ENCODE measurements at regions not wholly inside any gene's neighbourhood (a gene's known extent, or its start where the extent isn't known, plus 50 kb on each side); places are given as distances from the start of the nearest gene placed in this dataset.
A peak's percentile ranks its signal among the peaks of the same experiment; 100 is the strongest.
"Not testable (repeated sequence)": the region's sequence is repeated elsewhere in the genome, so short reads cannot be mapped to it uniquely, and the experiment has no call there.

DNA sequence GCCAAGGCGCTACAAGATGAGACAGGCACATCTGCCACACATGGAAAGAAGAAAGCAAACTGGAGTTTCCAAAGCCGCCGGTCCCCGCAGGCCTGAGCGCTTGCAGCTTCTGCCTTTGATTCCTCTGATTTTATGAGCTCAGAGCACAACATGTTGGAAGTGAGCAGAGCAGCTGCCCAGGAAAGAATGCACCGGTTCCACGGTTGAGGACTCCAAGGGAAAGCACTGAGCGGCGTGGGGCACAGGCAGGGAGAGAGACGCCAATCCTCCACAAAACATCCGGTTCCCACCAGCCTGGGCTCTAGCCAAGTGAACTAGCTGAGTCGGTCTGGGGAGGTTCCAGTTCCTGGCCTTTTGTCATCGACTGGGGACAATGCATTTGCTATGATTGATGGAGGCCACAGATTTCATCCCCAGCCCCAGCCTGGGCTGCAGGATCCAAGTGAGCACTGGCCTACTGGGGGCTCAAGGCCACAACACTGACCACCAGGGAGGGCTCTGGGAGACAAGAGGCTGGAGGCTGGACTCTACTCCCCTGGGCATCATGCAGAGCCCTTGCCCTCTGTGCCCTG is 253.1 kb upstream of the IRF2BP2 start:
- DNase-seq (ENCODE audit: low read depth) = no peak

DNA sequence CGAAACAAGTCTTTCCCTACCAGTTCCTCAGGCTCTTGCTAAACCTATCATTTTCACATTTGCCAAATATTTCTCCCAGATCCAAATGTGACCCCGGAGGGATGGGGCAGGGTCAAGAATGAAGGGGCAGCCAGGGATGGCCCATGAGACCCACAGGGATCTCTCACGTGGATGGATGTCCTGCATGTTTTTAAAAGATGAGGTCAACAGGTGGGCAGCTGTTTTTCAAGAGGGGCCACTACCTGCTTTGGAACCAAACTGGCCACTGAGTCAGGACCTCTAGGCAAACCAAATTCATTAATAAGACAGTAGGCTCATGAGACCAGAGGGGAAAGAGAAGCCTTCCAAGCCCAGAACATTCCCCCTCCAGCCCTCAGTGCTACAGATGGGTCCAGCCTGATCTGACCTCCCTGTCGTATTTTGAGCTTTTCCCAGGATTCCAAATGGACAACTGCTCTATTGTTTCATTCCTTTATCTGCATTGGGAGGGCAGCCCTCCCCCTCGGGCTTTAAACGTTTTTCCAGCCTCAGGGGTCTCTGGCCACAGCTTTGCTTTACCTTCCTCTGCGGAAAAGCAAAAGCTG is 252.5 kb upstream of the IRF2BP2 start:
- DNase-seq (ENCODE audit: low read depth) = no peak

DNA sequence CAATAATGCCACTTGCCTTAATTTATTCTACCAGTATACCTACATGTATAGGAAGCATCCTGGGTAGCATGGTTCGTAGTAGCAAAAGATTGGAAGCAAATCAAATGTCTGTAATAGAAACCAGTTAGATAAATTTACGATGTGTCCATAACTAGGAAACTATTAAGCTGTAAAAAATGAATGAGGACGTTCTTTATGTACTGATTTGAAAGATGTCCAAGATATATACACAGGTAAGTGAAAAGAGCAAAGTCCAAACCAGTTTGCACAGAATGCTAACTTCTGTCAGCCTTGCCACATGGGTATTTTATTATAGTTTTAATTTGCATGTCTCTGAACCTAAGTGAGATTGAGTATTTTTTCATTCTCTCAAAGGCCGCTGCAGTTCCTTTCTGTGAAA is 251.8 kb upstream of the IRF2BP2 start:
- no peak for DNase-seq (ENCODE audit: low read depth)

DNA sequence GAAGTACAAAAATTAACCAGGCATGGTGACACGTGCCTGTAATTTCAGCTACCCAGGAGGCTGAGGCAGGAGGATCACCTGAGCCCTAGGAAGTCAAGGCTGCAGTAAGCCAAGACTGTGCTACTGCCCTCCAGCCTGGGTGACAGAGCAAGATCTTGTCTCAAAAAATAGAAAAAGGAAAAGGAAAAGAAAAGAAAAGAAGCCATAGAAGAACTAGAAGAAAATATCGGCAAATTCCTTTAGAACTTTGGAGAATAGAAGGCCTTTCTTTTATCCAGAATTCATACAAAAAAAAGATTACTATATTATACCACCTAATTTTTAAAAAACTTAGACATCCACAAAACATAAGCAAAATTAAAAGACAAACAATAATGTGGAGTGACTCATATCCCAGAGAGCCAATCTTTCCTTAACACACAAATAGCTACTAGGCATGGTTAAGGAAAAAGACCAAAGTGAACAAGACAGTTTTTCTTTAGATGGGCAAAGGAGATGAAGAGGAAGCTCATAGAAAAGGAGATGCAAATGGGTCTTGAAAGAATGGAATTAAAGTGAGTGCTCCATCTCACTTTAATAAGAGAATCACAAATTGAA is 251.1 kb upstream of the IRF2BP2 start:
- DNase-seq (ENCODE audit: low read depth) = no peak

DNA sequence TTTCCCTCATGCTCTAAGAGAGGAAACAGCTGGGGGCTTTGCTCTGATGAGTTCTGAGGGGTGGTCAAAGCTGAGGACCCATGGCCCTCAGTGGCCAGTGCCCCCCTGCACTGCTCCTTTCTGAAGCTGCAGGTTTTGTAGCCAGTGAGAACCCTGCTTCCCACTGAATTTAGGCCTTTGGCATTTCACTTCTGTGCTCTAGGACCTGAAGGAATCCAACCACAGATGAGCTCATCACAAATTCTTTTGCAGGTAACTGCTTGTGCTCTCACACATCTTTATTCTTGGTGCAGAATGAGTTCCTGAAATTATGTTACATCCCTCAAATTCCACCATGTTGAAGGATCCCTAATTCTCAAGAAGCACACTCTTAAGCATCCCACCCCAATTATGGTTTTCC is 248.7 kb upstream of the IRF2BP2 start:
- DNase-seq (ENCODE audit: low read depth) = no peak

DNA sequence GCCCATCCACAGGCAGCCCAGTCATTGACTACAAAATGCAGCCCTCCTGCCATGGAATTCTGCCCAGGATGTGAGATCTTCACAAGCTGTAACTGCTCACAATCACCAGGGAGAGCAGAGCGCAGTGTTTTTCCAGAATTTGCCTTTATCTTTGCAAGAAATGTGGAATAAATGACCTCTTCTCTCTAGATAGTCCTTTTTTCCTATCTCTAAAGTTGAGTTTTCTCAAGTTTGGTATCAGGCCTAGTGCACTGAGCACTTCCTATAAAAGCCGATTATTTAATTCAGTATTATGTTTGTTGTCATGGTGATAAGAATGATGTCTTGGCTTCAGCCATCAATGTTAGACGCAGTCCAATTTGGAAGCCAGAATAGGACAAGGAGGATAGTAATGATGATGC is 246.9 kb upstream of the IRF2BP2 start:
- no peak for DNase-seq (ENCODE audit: low read depth)

DNA sequence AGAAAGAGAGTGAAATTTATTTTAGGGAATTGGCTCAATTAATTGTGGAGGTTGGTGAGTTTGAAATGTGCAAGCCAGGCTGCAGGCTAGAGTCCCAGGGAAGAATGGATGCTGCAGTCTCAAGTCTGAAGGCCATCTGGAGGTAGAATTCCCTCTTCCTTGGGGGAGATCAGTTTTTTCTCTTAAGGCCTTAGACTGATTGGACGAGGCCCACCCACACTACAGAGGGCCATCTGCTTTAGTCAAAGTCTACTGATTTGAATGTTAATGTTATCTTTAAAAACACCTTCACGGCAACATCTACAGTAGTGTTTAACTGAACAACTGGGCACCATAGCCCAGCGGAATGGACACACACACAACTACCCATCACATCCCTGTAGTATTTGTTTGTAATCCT is 245.9 kb upstream of the IRF2BP2 start:
- no peak for DNase-seq (ENCODE audit: low read depth)

DNA sequence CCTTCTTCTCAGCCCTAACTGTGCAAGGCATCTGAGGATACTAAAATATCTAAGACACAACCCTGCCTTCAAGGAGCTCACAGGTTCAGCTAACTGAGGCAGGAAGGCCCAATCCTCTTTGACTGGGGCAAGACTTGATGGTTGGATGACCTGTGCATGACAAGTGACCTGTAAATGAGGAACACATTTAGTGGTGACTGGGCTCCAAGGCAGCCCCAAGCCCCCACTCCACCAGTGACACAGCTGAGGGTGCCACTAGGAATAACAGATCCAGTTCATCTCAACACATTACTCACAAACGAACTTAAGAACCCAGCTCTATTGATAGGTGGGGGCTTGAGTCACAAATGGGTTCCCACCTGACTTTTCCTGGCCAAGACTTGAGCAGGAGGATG is 244.7 kb upstream of the IRF2BP2 start:
- no peak for DNase-seq (ENCODE audit: low read depth)

DNA sequence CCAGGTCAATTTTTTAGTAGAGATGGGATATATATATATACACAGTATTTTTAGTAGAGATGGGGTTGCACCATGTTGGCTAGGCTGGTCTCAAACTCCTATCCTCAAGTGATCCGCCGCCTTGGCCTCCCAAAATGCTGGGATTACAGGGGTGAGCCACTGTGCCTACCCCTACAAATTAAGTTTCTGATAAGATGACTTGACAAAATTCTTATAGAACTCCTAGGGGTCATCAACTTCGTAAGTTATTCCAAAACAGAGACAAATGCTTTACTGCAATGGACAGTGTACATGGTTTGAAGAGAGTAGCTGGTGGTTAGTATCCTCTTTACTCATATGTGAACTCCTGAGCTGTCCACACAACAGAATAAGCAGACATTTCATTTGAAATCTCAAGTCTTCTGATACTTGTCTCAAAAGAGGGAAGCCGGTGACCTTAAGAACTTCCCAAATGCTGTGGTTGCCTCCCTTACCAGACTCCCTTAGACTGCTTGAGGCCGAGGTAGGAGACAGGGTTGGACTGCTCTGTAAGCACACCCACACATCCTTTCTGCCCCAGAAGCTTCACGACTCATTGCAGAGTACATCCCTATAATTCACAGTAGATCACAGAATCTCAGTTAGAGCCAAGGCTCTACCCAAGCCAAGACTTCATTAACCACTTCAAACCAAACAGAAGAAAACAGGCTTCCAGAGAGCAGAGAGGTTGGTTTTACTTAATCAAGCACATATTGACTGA is 244.1 kb upstream of the IRF2BP2 start:
- DNase-seq (ENCODE audit: low read depth) = no peak

DNA sequence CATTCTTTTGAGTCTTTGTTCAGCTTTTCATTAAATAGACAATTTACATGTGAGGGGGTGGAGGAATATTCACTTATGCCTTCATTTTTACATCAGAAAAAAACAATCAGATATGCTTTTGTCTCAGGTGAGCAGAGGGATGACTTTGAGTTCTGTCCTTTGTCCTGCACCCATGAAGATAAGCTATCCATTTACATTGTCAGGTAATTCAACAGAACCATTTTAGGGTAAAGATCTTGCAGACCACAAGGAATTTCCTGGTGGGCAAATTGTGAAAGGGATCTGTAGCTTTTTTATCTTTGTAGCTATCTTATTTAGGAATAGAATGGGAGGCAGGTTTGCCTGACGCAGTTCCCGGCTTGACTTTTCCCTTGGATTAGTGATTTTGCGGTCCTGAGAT is 242.7 kb upstream of the IRF2BP2 start:
- no peak for DNase-seq (ENCODE audit: low read depth)

DNA sequence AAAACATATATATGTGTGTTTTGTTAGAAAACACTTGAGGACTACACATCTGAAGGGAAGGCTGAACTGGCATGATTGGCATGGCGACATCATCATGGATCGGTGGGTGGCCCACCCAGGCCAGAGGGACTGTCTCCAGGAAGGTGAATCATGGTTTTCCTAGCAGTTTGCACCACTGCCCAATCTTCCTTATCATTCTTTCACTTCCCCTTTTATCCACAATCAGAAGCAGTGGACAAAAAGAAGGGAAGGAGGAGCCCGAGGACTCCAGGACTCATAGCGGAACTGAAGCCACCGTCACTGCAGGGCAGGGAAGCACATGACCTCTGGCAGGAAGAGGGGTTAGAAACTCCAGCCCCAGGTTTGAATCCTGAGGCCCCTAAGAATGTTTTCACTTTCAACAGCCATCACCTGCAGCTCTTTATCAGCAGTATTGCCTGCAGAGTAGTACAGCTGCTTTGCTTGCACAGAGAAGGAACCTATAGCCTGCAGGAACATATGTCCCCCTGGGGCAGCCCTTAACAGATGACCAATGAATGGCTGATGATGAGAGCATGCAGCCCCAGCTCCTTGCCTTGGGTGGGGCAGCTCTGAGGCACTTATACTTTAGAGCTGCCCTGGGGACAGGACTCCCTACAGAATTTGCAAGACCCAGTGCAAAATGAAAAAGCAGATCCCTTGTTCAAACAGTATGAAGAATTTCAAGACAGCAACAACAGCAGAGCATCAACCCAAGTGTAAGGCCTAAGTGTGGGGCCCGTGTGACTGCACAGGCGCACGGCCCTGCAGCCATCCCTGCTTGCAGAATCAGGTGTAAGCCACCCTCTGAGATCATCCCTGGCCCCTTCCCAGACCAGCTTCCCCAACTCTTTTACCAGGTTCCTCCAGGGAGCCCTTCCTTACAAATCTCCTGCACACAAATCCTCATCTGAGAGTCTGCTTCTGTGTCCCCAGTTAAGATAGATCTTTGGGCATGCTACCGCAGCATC is 241.8 kb upstream of the IRF2BP2 start:
- DNase-seq (ENCODE audit: low read depth) = no peak

DNA sequence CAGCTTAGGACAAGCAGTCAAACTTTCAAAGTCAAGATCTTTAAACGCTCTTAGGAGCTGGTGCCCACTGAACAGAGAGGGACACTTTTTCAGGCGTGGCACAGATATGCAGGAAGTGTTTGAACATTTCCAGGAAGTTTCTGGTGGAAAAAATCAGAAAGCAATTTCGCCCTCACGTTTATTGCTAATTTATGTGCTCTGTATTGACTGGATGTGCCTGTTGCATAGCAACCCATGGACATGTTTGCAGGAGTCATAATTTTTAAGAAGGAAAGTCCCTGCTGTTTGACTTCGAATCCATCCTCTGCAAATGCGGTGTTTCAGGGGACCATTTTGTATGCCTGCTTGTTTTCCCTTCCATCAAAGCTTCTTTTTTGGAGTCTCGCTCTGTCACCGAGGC is 239.9 kb upstream of the IRF2BP2 start:
- no peak for DNase-seq (ENCODE audit: low read depth)

DNA sequence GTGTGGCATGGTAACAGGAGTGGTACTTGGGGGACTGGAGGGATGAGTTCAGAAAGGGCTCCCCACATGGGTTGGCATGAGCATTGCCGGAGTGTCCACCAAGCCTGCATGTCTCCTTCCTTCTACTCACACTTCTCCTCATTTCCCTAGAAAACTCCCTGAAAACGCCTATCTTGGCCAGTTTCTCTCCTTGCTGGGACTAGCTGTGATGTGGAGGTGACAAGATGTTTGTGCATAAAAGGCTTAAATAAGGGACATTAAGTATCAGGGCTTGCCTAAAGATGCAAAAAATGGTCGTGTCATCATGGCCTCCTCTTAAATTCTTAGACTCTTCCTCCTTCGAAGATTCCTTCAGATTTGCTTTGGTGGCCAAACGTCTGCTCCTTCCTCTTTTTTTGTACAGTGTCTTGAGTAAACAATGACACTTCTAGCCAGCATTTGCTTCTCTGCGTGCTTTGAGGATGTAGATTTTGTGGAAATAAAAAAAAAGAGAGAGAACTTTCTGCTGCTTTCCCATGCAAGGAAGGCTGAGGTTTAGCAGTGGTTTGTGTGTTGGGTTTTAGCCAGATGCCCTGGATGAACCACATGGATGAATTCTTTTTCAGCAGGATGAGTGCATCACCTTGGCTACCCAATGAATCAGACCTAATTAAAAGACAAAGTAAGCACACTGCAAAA is 239.1 kb upstream of the IRF2BP2 start:
- no peak for DNase-seq (ENCODE audit: low read depth)

DNA sequence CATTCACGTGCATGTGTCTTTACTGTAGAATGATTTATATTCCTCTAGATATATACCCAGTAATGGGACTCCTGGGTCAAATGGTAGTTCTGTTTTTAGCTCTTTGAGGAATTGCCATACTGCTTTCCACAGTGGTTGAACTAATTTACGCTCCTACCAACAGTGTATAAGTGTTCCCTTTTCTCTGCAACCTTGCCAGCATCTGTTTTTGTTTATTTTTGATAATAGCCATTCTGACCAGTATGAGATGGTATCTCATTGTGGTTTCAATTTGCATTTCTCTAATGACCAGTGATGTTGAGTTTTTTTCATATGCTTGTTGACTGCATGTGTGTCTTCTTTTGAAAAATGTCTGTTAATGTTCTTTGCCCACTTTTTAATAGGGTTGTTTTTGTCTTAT is 236.8 kb upstream of the IRF2BP2 start:
- DNase-seq (ENCODE audit: low read depth) = not testable (repeated sequence)

DNA sequence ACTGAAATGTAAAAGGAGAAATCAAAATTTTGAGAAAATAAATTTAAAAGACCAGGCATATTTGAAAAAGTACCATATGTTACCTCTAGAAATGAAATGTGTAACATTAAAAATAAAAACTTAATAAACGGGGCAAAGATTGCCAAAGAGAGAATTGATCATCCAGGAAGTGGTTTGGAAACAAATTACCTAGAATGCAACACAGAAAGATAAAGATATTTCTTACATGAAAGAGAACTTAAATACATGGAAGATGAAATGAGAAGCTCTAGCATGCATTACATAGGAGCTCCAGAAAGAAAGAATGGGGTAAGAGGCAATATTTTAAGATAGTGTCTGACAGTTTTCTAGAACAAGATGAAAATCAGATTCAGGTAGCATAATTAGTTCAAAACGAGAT is 235.9 kb upstream of the IRF2BP2 start:
- DNase-seq (ENCODE audit: low read depth) = no peak

DNA sequence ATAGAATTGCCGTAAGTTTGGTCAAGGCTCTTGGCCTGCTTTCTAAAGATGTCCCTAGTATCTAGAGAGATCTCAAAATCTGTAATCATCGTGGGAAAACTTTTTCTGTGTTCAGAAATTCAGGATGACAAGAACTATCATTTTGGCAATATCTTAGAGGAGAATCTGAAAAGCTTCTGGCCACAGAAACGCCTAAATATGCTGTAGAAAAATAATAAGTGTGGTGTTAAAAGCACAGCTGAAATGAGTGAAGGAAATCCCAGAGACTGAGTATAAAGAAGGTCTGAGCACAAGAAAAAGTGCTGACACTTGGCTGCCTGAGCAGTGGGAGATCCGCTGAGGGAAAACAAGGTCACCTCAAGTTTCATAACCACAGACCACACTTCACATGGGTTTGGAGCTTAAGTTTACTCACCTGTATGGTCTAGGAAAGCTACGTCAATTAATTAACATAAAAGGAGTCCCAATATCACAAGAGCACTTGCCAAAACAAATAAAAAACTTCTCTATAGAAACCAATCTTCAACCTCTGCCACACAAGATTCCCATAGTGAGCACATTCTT is 235.2 kb upstream of the IRF2BP2 start:
- DNase-seq (ENCODE audit: low read depth) = no peak

DNA sequence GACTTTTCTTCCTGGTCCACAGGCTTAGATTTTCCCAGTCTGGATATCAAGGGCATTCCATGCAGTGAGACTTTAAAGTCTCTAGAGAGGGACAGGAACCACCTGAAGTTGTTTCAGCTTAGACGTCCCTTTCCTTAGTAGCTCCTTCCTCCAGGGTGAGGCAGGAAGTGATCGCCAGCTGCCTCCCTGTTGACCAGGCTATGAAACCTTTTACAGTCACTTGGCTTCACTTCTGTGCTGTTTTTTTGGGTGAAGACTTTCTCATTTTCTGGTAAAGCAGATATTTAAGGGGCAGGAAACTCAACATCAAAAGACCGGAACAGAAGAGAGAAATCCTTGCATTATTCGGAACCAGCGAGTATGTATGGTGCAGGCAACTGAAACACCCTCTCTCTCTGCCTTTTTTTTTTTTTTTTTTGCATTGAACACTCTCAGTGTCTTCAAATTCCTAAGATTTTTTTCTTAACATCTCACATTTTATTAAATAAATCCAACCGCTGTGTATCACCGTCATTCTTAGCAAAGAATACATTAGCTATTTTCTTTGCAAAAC is 234.6 kb upstream of the IRF2BP2 start:
- no peak for DNase-seq (ENCODE audit: low read depth)

DNA sequence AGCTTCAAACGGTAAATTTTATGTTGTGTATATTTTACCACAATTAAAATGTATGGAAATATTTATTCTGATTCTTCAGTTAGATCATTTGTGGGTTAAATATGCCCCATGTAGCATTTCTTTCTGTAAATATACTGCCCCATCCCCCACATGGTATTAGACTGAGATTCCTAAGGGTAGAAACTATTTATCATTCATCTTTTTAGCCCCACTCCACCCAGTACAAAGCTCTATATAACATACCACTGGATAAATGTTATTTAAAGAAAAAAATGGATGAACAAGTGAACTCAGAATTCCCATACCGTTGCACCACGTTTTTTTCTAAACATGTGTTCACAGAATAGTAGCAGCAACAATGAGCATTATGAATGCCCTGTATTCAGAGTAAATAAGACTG is 234.0 kb upstream of the IRF2BP2 start:
- DNase-seq (ENCODE audit: low read depth) = no peak

DNA sequence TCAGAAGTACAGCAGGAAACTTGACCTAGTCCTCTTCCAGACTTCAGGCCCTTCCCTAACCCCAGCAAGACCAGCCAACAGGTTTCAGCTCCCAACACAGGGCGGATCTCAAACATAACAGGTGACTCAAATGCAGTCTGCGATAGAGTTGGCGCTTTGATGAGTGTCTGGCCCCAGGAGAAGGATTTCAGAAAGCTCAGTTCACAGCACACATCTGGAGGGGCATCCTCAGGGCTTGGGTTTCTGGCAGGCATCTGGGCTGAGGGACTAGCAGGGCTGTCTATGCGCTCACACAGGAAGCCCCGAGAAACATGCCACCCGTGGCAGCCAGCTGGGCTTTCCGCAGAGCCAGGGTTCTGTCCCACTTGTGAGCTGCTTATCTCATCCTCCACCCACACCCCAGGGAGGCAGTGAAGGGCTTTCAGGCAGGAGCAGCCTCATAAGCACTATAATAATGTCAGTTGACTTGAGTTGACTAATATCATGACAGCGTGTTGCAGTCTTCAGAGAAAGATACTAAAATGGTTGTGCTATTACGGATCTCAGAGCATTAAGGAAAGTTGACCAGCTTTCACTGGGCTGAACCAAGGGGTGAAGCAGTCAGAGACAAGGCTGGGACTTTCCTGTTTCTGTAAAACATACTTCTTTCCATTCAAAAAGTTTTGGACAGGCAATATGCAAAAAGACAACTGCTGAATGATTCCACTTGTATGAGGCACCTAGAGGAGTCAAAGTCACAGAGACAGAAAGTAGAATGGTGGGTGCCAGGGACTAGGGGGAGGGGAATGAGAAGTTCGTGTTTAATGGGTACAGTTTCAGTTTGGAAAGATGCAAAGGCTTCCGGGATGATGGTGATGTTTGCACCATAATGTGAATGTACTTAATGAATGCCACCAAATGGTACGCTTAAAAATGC is 233.0 kb upstream of the IRF2BP2 start:
- peak; percentile 67 for DNase-seq (ENCODE audit: low read depth)

DNA sequence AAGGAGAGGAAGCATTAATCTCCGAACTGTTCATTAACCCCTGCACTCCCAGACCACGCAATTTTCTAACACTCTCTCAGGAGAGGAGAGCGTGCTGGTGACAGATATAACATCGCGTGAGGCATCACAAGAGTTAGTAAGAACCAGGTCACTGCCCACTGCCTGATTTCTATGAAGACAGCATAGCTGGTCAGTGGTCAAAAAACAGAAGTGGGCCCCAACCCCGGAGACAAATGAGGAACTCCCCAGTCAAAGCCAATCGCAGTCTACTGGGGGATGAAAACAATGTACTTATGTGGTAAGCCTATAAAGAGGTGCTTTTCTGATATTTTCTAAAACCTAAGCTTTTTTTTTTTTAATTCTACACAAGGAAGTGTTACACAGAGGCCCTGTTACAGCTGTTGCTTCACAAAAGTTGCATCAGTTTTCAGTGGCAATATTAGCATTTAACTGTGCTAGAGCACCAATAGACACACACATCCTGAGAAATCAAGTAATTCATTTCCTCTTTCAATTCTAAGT is 231.8 kb upstream of the IRF2BP2 start:
- DNase-seq (ENCODE audit: low read depth) = no peak

Data from stimulated activated CD4-positive, alpha-beta T cell treated with anti-CD3 and anti-CD28 coated beads, Interleukin-2, amount 100 ng/mL, for 4 hours (primary cell).